DOHH2 (cell line): ENCODE measurements at regions not wholly inside any gene's neighbourhood (a gene's known extent, or its start where the extent isn't known, plus 50 kb on each side); places are given as distances from the start of the nearest gene placed in this dataset.

Experiments
- H3F3A ChIP-seq: fragments of 200-600 bp; sonication (generic), shearing (Covaris generic); 2 replicates; pipeline ENCODE4 v1.6.0; 2016; ENCODE audit warnings: antibody characterized with exemption, mild to moderate bottlenecking; ENCODE audit not compliant: control insufficient read depth, insufficient read depth
- H3K27ac ChIP-seq: fragments of 200-600 bp; sonication (generic); 2 replicates; pipeline ENCODE4 v1.5.1; 2014; ENCODE audit warnings: low read depth, mild to moderate bottlenecking, low read length, moderate library complexity
- H3K27me3 ChIP-seq: fragments of 200-600 bp; sonication (generic); 2 replicates; pipeline ENCODE4 v1.6.1; 2014; ENCODE audit warnings: mild to moderate bottlenecking, low read length, mixed read lengths; ENCODE audit not compliant: control insufficient read depth
- H3K36me3 ChIP-seq: fragments of 200-600 bp; sonication (generic); 2 replicates; pipeline ENCODE4 v1.6.1; 2014; ENCODE audit warnings: mild to moderate bottlenecking, low read length, moderate library complexity, mixed read lengths; ENCODE audit not compliant: control insufficient read depth
- H3K4me1 ChIP-seq: fragments of 200-600 bp; sonication (generic); 2 replicates; pipeline ENCODE4 v1.6.1; 2014; ENCODE audit warnings: mild to moderate bottlenecking, low read length, mixed read lengths; ENCODE audit not compliant: control insufficient read depth
- H3K4me2 ChIP-seq: fragments of 200-600 bp; sonication (generic); 2 replicates; pipeline ENCODE4 v1.6.0; 2014; ENCODE audit warnings: mild to moderate bottlenecking, low read length, moderate library complexity
- H3K4me3 ChIP-seq: fragments of 200-600 bp; sonication (generic); 2 replicates; pipeline ENCODE4 v1.5.1; 2014; ENCODE audit warnings: mild to moderate bottlenecking, low read length, mixed read lengths
- H3K79me2 ChIP-seq: fragments of 200-600 bp; sonication (generic); 2 replicates; pipeline ENCODE4 v1.6.1; 2014; ENCODE audit warnings: mild to moderate bottlenecking, low read length, mixed read lengths; ENCODE audit not compliant: control insufficient read depth
- H3K9me2 ChIP-seq: fragments of 200-600 bp; sonication (generic); replicated peaks from 2 replicates; pipeline ENCODE4 v1.6.1; 2014; ENCODE audit warnings: mild to moderate bottlenecking, low read length, mixed read lengths; ENCODE audit not compliant: control insufficient read depth
- H3K9me3 ChIP-seq: fragments of 200-600 bp; sonication (generic); 2 replicates; pipeline ENCODE4 v1.6.1; 2014; ENCODE audit warnings: antibody characterized with exemption, low read length, mixed read lengths; ENCODE audit not compliant: control insufficient read depth, insufficient read depth
- H4K20me1 ChIP-seq: fragments of 200-600 bp; sonication (generic); 2 replicates; pipeline ENCODE4 v1.6.0; 2014; ENCODE audit warnings: low read depth, mild to moderate bottlenecking, antibody characterized with exemption, low read length, moderate library complexity; ENCODE audit not compliant: control insufficient read depth, insufficient read depth
- EZH2phosphoT487 ChIP-seq: fragments of 200-600 bp; sonication (generic); IDR thresholded peaks from 2 replicates; pipeline ENCODE4 v1.6.1; 2017; ENCODE audit warnings: borderline replicate concordance, mild to moderate bottlenecking, antibody characterized with exemption, low read length, moderate library complexity, mixed read lengths
- TF ChIP-seq, protein P1 (sequence below): fragments of 200-600 bp; sonication (generic); IDR thresholded peaks from one replicate; pipeline ENCODE4 v1.5.1; 2014; ENCODE audit warnings: antibody characterized with exemption, mild to moderate bottlenecking, low read depth, low read length; ENCODE audit not compliant: poor library complexity, severe bottlenecking

DNA sequence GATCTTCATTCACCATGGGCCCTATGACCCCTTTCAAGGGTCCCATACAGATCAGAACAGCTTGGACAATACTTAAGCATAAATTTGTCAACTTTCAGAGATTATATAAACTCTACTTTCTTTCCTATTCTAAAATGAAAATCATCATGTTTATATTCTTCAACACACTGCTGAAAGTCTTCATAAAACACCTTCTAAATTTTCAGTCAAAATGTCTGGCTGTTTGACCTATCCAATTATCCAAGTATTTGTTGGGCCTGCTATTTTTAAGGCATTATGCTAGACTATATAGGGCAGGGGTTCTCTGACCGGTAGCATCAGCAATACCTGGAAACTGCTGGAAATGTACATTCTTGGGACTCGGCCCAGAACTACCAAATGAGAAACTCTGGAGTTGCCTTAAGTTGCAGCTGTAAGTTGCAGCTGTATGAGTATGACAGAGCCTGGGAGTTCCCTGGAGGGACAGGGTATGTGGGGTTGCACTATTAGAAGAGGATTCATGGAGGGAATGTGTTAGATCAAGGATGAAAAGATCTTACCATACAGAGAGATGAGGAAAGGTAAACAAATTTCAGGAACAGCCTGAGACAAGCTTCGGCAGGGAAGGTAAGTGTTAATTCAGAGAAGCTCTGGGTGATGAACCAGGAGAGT lies 293.0 kb downstream of the ADGB start:
- TF ChIP-seq EZH2phosphoT487 = no peak
- TF ChIP-seq, protein P1, sequence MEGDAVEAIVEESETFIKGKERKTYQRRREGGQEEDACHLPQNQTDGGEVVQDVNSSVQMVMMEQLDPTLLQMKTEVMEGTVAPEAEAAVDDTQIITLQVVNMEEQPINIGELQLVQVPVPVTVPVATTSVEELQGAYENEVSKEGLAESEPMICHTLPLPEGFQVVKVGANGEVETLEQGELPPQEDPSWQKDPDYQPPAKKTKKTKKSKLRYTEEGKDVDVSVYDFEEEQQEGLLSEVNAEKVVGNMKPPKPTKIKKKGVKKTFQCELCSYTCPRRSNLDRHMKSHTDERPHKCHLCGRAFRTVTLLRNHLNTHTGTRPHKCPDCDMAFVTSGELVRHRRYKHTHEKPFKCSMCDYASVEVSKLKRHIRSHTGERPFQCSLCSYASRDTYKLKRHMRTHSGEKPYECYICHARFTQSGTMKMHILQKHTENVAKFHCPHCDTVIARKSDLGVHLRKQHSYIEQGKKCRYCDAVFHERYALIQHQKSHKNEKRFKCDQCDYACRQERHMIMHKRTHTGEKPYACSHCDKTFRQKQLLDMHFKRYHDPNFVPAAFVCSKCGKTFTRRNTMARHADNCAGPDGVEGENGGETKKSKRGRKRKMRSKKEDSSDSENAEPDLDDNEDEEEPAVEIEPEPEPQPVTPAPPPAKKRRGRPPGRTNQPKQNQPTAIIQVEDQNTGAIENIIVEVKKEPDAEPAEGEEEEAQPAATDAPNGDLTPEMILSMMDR = no peak
- Histone ChIP-seq H3K4me1 (no peaks in the 10 kb centered on the region), H3K4me3 (no peak overlapping the region), H4K20me1 (no peaks in the 10 kb centered on the region), H3K4me2 (no peak overlapping the region), H3K9me2 (no peaks in the 10 kb centered on the region), H3K27me3 (peaks cover under 1% of the 10 kb centered on the region; the same call in 1 of the 2 replicates), H3F3A (no peaks in the 10 kb centered on the region), H3K9me3 (no peaks in the 10 kb centered on the region), H3K27ac (no peak overlapping the region), H3K79me2 (no peaks in the 10 kb centered on the region), H3K36me3 (no peaks in the 10 kb centered on the region)

DNA sequence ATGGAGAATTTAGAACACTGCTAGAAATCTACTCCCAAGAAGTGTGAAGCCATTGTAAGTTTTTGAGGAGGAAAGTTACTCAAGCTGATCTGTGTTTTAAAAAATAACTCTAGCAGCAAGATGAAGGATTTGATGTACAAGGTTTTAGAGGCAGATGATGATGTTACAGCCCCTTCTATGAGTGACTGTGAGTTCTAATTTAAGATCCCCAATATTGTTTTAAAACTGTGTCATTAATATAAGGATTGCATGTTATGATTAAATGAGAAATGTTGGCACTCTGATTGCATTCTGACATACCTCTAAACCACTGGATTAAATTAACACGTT lies 293.5 kb downstream of the ADGB start:
- Histone ChIP-seq H3K4me2 (no peak overlapping the region), H3K9me3 (no peaks in the 10 kb centered on the region), H3K27ac (no peak overlapping the region), H3K27me3 (peaks cover 4% of the 10 kb centered on the region; the same call in 1 of the 2 replicates), H3K36me3 (no peaks in the 10 kb centered on the region), H3K4me3 (no peak overlapping the region), H3K4me1 (no peaks in the 10 kb centered on the region), H3F3A (no peaks in the 10 kb centered on the region), H3K79me2 (no peaks in the 10 kb centered on the region), H4K20me1 (no peaks in the 10 kb centered on the region), H3K9me2 (no peaks in the 10 kb centered on the region)
- TF ChIP-seq, protein P1 = no peak
- TF ChIP-seq EZH2phosphoT487 = no peak

DNA sequence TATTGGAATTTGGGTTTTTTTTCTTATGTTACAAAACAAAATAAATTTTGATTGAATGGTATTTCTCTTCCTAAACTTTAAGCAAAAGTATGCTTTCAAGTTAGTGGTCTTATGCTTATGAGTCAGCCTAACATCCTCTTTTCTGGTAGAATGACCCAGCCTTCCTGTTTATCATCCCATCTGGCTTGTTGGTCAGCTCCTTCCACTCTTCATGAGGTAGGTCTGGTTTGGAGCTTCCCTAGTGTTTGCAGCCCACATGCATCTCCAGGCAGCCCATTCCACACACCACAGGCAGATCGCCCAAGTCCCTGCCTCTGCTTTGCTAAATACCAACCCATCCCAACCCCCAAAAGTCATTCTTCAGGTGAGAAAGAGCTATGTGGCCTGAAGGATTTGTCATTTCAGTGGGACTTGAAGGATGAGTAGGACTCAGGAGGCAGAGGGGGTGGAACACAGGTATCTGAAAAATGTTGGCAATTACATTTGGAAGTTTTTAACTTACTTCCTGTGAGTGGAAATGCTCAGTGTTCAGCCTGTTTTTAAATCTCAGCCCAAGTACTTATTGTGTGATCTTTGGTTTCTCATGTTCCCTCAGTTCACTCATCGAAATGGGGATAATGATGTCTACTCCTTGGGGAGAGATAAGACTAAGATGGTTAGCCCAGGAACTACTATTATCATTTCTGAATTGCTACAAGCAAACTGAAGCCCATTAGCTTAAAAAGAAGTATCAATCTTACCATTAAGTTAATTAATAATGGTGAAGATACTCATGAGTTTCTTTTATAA lies 294.0 kb downstream of the ADGB start:
- Histone ChIP-seq H3K4me2 (no peak overlapping the region), H3K27me3 (peaks cover 4% of the 10 kb centered on the region; the same call in 1 of the 2 replicates), H3K27ac (no peak overlapping the region), H3K36me3 (no peaks in the 10 kb centered on the region), H3F3A (no peaks in the 10 kb centered on the region), H4K20me1 (no peaks in the 10 kb centered on the region), H3K4me3 (no peak overlapping the region), H3K79me2 (no peaks in the 10 kb centered on the region), H3K9me2 (no peaks in the 10 kb centered on the region), H3K4me1 (no peaks in the 10 kb centered on the region), H3K9me3 (no peaks in the 10 kb centered on the region)
- TF ChIP-seq, protein P1 = no peak
- TF ChIP-seq EZH2phosphoT487 = no peak
